ENCODE measurements at regions not wholly inside any gene's neighbourhood (a gene's known extent, or its start where the extent isn't known, plus 50 kb on each side); places are given as distances from the start of the nearest gene placed in this dataset.

DNA sequence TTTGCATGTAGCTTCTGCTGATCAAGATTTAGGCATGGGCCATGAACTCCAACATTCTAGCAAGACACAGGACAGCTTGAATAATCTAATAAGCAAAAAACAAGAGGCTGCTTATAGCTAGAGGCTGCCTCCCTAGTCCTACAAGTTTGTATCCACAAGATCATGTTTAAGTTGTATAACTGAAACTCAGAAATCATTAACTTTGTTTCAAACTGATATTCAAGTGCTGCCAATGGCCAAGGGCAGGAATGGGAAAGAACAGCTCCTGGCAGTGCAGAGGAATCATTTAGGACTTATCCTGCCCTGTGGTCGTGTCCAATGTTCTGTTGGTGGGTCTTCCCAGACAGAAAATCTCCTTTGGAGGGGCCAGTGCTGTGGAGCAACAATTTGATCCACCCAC lies 209.6 kb upstream of the DDI1 start:
- no peak for TF ChIP-seq EZH2 (IDR thresholded peaks at IDR 0.05)
- TF ChIP-seq, protein P1, sequence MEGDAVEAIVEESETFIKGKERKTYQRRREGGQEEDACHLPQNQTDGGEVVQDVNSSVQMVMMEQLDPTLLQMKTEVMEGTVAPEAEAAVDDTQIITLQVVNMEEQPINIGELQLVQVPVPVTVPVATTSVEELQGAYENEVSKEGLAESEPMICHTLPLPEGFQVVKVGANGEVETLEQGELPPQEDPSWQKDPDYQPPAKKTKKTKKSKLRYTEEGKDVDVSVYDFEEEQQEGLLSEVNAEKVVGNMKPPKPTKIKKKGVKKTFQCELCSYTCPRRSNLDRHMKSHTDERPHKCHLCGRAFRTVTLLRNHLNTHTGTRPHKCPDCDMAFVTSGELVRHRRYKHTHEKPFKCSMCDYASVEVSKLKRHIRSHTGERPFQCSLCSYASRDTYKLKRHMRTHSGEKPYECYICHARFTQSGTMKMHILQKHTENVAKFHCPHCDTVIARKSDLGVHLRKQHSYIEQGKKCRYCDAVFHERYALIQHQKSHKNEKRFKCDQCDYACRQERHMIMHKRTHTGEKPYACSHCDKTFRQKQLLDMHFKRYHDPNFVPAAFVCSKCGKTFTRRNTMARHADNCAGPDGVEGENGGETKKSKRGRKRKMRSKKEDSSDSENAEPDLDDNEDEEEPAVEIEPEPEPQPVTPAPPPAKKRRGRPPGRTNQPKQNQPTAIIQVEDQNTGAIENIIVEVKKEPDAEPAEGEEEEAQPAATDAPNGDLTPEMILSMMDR (IDR thresholded peaks at IDR 0.05) = no peak
- TF ChIP-seq EZH2phosphoT487 (IDR thresholded peaks at IDR 0.05) = no peak
